K562 (cell line): ENCODE measurements at regions not wholly inside any gene's neighbourhood (a gene's known extent, or its start where the extent isn't known, plus 50 kb on each side); places are given as distances from the start of the nearest gene placed in this dataset.
A peak's percentile ranks its signal among the peaks of the same experiment; 100 is the strongest.

Experiments used
- CBX5 ChIP-seq: IDR thresholded peaks from 2 replicates; pipeline ENCODE4 v1.6.1; 2014; ENCODE audit warnings: low read depth, borderline replicate concordance
- CEBPB ChIP-seq: fragments of 450-650 bp; IDR thresholded peaks from 2 replicates; pipeline ENCODE4 v1.6.1; 2016; ENCODE audit warnings: missing genetic modification characterization, missing compliant biosample characterization
- DACH1 ChIP-seq: fragments of 450-650 bp; IDR thresholded peaks from 2 replicates; pipeline ENCODE4 v1.6.1; 2018; ENCODE audit not compliant: partially characterized antibody
- MLLT1 ChIP-seq, 2 experiments: fragments of 450-650 bp; IDR thresholded peaks; 2 replicates each; pipeline ENCODE4 v1.6.1; 2016
- NKRF ChIP-seq: fragments of 450-650 bp; IDR thresholded peaks from 2 replicates; pipeline ENCODE4 v1.6.1; 2016; ENCODE audit warnings: borderline replicate concordance
- PHF21A ChIP-seq: fragments of 450-650 bp; IDR thresholded peaks from 2 replicates; pipeline ENCODE4 v1.6.1; 2017; ENCODE audit warnings: low read depth, borderline replicate concordance
- SRF ChIP-seq, 2 experiments: fragments of 250-450, 450-650 bp in 1 of 2; sonication (Bioruptor Pico) in 1 of 2; sonication (generic) in 1 of 2; formaldehyde crosslinking; IDR thresholded peaks; 2 replicates each; pipeline versions ENCODE4 v1.5.0 to v1.5.1; 2020 to 2022; ENCODE audit warnings: mild to moderate bottlenecking in 1 of 2, missing genetic modification reagents in 1 of 2
- TFAM ChIP-seq: fragments of 250-450 bp; sonication (Bioruptor Pico); conservative IDR thresholded peaks from 2 replicates; pipeline ENCODE4 v1.5.0; 2021; ENCODE audit warnings: mild to moderate bottlenecking, moderate library complexity
- TGIF2 ChIP-seq: sonication (generic); formaldehyde crosslinking; IDR thresholded peaks from 2 replicates; pipeline ENCODE4 v1.8.1; 2022; ENCODE audit warnings: mild to moderate bottlenecking, missing genetic modification reagents, moderate library complexity
- XRCC4 ChIP-seq: IDR thresholded peaks from one replicate; pipeline ENCODE4 v1.6.1; 2011; ENCODE audit not compliant: insufficient read depth, insufficient read length; ENCODE audit errors: extremely low read depth
- ZNF318 ChIP-seq, 2 experiments: fragments of 450-650 bp; IDR thresholded peaks; 2 replicates each; pipeline ENCODE4 v1.6.1; 2016; ENCODE audit warnings: mild to moderate bottlenecking in 2 of 2, borderline replicate concordance in 1 of 2, low read depth in 1 of 2, moderate library complexity in 1 of 2
- ZNF518B ChIP-seq: fragments of 250-450 bp; sonication (Bioruptor Pico); IDR thresholded peaks from 2 replicates; pipeline ENCODE4 v1.5.0; 2021; ENCODE audit warnings: mild to moderate bottlenecking, moderate library complexity

GRCh38 chr7:13091974-13092707 is 404.7 kb downstream of the ARL4A start (continued):
- no peak for TF ChIP-seq CBX5
- TF ChIP-seq NKRF: no peak
- 0 out of 4 replicates have a peak, but pooled peaks of 1 of the 2 experiments have one; percentile 51 for TF ChIP-seq ZNF318 (IDR thresholded peaks at IDR 0.05; ENCODE audit: borderline replicate concordance in 1 of 2, low read depth in 1 of 2)
- TF ChIP-seq PHF21A: no peak
- TF ChIP-seq TFAM (CRISPR knock-in tag): no peak
- no peak for TF ChIP-seq XRCC4
- TF ChIP-seq ZNF518B (CRISPR knock-in tag): no peak
- TF ChIP-seq TGIF2 (CRISPR knock-in tag): no peak
- peak; percentile 49 for TF ChIP-seq DACH1
- peak; percentile 97 for TF ChIP-seq CEBPB (tag)
- no peak for TF ChIP-seq MLLT1 (IDR thresholded peaks at IDR 0.05)
- no peak for TF ChIP-seq SRF (CRISPR knock-in tag; IDR thresholded peaks at IDR 0.05)
